Forelimb muscle (tissue), 1 donor: ENCODE measurements at regions not wholly inside any gene's neighbourhood (a gene's known extent, or its start where the extent isn't known, plus 50 kb on each side); places are given as distances from the start of the nearest gene placed in this dataset.
"Not testable (repeated sequence)": the region's sequence is repeated elsewhere in the genome, so short reads cannot be mapped to it uniquely, and the experiment has no call there.

Source experiments
- DNase-seq: peaks from one replicate; pipeline ENCODE4 v3.0.0-alpha.2; 2013; ENCODE audit warnings: low read depth

DNA sequence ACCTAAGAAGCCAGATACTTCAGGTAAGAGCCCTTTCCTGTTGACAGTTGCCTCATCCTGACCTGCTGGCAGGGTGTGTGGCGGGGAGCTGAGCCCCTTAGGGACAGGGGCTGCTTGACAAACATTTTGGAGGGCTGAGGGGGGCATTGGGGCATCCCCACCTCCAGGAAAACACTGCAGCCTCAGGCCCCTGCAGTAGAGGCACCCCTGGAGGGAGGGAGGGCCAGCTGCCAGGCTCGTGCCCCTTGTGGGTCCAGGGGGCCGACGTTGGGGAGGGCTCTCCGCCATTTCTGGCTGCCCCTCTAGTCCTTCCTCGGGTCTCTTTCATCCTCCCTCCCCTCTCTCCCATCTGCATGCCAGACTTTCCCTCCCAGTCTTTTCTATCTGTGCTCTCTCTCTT is 177.3 kb downstream of the RPS24 start:
- no peak for DNase-seq

DNA sequence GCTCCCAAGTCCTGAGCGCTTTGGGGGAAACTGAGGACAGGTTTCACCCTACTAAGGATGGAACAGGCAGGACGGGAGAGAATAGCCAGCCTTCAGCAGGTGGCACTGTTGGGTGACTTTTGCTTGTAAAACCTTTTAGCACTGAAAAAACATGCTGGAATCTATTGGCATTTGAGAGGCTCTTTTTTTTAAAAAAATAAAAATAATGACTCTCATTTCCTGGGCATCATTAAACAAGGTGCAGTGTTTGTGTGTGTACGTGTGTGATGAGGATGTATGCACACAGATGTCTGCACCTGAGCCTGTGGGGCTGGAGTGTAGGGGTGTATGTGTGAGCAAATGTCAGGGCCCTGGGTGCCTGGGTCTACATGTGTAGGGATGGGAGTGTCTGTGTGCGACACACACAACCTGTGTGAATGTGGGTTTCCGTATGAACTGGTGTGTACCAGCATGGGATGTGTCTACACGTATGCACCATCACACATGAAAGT is 177.9 kb downstream of the RPS24 start:
- no peak for DNase-seq

DNA sequence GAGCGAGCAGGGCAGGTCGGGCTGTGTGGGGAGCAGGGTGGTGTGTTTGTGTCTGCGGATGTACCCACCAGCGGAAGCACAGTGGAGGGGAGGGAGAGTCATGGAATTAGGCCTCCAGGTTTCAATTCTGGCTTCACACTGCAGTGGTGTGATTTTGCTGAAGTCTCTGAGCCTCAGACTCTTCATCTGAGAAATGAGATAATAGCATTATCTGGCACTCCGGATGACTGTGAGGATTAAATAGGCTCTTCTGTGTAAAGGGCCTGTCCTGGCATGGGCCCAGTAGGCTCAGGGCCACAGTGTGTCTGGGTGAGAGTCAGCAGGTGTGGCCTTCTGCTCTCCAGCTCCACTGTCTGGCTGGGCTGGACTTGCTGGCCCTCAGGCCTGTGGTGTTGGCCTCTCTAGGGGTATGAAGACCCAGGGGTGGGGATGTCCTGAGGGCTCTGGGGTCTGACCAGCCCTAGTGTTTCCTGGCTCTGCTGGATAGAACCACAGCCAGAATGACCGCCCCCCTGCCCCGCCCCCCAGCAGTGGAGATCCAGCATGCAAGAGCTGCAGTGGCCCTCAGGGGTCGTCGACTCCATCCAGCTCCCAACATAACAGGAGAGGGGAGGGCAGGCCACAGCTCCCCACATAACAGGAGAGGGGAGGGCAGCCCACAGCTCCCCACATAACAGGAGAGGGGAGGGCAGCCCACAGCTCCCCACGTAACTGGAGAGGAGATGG is 178.6 kb downstream of the RPS24 start:
- no peak for DNase-seq

DNA sequence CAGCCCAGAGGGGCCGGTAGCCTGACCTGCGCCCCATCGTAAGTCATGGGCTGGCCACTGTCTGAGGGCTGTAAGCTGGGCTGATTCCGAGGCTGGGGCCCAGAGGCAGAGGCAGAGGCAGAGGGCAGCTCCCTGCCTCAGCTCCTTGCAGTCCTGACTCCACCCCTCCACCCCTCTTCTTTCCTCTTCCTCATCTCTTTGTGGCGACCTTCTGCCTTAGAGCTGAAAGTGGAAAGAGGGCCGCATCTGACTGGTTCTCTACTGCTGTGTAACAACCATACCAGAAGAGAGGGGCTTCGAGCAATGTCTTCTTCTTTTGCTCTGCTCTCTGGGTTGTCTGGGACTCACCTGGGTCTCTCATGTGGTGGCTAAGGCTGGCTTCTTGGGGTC is 179.1 kb downstream of the RPS24 start:
- DNase-seq, result no peak

DNA sequence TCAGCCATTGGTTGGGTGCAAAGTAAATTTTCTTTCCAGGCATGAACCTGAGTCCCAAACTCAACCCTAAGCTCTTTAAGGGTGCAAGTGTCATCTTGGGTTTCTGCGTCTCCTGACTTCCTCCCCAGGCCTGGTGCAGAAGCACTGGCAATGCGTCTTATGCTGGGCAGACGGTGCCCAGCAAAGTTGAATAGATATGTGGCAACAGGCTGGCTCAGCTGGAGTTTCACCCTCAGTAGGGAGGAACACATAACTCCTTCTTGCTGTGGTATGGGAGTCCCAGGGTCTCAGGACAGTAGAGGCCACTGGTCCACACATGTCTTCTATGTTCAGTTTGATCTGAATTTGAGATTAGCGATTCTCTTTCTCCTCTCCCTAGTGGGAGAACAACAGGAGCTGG is 181.3 kb downstream of the RPS24 start:
- DNase-seq, result no peak

DNA sequence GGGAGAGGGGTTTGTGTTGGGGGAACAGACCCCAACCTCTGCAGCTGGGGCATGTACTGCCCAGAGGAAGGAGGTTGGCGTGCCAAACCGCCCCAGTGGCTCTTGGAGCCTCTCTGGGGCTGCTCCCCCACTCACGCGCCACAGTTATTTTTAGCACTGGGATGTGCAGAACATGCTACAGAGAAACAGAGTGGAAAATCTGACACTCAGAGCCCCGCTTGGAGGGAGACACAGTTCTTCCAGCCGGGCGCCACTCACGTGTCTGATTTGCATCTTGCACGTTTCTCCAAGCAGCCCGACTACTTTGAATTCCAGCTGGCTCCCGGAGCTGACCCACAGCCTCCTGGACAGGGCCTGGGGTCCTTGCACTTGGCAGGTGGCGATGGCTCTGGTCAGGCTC is 182.0 kb downstream of the RPS24 start:
- DNase-seq, result peak; percentile 93

DNA sequence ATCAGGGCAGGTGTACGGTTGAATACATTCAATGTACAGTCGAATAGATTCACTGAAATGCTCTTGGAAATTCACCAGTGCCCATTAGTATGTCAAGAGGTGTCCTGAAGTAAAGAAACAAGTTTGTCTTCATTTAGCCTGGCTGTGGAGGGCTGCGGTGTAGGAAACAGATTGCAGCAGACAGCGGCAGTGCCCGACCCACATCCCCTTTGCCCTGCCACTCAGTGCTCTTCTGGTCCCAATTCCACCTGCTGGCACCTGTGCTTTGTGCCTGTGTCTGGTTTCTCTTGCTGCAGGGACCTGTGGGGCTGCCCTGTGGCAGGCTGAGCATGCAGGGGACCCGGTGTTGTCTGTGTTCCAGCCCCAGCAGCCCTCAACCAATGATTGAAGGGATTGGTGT is 183.7 kb downstream of the RPS24 start:
- DNase-seq, result no peak

DNA sequence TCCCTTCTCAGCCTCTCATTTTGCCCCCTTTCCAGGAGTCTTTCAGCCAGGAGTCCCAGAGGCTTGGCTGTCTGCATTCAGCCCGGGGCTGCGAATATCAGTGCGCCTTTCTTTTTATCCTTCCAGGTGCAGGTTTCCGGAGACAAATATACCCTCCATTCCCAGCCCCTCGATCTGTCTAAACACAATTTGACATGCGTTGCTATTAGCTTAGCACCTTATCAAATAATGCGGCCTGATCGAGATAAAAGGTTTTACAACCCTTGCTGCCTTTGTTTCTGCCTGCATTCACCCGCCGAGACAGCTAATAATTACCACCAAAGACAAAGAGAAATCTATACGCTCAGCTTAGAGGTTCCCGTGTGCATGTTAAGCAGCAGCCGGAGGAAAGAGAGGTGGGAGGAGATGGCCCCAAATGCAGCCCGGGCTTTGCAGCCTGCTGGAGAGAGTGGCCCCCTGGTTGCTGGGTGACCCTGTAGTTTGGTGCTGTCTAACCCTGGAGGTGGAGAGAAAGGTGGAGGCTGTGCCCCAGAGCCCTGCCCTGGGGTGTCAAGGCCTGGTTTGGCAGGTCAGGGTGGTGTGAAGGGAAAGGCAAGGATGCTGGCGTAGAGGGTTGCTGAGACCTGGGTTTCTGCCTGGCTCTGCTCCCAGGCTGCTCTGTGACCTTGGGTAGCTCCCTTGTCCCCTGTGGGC is 185.3 kb downstream of the RPS24 start:
- DNase-seq, result no peak

DNA sequence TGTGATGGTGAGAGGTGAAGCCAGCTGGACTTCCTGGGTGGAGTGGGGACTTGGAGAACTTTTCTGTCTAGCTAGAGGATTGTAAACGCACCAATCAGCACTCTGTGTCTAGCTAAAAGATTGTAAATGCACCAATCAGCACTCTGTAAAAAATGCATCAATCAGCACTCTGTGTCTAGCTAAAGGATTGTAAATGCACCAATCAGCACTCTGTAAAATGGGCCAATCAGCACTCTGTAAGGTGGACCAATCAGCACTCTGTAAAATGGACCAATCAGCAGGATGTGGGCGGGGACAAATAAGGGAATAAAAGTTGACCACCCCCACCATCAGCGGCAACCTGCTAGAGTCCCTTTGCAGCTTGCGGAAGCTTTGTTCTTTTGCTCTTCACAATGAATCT is 185.9 kb downstream of the RPS24 start:
- DNase-seq, result not testable (repeated sequence)

DNA sequence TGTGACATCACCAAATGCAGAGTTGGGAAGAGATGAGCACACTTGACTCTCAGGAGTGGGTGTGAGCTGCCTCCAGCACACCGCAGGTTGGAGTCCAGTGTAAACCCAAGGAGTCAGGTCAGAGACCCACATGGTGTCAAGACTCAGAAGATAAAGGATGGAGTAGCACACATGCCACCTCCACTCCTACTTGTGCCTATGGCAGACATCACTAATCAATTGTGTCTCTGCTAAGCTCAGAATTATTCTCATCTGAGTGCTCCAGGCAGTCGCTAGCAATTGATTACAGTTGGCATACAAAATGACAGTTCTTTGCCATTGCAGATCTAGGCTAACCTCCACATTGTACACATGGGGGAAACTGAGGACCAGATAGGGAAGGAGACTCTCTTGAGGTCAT is 187.1 kb downstream of the RPS24 start:
- no peak for DNase-seq

DNA sequence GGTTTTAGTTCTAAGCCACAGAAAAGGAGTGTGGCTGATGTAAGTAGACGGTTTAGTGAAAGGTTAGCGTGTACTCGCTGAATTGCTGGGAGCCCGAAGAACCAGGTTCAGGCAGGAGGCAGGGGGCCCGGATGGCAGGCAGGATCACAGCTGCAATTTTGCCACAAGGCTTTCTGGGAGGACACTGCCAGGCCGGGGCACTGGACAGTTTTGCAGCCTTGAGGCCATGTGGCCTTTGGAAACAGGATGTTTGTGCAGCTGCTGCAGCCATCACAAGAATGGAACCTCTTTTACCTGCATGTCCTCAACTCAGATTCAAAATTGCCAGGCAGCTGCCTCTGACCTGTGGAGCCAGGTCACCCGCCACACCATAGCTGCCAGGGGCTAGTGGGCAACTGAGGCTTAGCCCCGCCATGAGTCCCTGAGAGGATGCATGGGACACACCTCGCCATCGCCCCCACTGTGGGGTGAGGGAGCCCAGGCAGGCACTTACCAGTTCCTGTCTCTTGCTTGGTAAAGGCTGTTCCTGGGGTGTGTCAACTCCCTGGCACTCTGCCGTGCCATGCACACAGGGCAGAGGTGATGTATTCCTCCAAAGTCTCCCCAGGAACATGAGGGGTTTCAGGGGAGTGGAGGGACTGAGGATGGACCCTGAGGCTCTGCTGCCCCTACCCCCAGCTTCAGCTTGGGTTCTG is 188.6 kb downstream of the RPS24 start:
- no peak for DNase-seq

DNA sequence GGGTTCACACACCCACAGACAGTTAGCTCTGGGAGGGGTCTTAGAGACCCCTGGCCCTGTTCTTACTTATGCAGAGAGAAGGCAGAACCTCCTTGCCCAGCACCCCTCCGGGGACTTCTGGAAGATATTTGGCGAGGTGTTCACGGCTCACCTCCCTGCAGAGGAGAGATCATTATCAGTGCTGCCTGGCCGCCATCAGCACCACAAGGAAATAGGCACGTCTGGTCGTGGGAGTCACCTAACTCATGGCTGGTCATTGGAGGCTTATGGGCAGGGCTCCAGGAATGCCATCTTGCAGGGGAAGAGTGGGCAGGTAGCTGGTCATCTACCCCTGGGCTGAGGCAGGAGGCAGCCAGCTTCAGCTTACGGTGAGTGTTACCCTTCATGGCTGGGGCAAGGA is 189.4 kb downstream of the RPS24 start:
- DNase-seq, result no peak

DNA sequence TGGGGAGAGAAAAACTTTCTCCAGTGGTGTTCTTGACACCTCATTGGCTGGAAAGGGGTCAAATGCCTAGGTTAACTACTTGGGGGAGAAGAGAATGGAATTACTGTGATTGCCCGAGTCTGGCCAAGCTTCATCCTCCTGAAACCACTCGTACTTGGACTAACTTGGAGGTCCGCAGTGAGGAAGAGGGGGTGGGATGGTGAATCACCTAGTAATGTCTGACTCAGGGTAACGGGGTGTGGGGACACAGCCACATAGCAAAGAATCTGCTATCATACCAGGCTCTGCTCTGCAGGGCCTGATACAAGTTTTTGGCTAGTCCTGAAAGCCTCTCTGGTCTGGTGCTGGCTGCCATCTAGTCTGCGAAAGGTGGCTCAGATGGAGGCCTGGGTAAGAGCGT is 190.9 kb downstream of the RPS24 start:
- DNase-seq, result no peak

DNA sequence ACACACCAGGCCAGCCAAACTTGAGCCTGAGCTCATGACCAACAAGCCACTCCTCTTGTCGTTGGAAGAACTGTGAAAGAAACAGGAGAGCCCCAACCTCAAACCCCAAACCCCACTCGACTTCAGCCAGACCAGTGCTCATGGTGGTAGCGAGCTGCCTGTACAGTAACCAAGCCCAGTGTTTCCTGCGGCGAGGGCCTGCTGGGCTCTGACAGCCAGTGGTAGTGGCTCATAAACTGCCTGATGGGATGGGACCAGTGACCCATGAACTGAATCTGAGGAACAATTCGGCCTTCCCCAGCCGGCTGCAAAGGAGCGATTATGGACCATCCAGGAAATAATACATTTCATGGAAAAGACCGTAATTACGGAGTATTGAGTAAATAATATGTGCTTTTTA is 191.9 kb downstream of the RPS24 start:
- DNase-seq, result no peak

DNA sequence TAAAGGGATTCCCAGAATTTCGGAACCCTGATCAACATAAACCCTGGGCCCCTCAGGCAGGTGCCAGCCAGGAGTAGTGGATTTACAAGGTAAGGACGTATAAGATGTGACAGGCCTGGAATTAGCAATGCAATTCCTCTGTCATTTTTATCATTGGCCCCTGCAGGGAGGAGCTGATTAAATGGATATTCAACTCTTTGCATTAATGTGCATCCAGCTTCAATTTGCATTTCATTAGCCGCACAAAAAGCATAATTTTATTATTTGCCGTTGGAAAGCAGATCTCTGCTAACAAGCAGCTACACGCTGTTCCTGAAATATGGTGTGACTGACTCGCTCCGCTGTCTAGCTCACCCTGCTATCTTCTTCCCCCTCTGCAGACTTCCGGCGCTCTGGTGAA is 195.8 kb downstream of the RPS24 start:
- no peak for DNase-seq

DNA sequence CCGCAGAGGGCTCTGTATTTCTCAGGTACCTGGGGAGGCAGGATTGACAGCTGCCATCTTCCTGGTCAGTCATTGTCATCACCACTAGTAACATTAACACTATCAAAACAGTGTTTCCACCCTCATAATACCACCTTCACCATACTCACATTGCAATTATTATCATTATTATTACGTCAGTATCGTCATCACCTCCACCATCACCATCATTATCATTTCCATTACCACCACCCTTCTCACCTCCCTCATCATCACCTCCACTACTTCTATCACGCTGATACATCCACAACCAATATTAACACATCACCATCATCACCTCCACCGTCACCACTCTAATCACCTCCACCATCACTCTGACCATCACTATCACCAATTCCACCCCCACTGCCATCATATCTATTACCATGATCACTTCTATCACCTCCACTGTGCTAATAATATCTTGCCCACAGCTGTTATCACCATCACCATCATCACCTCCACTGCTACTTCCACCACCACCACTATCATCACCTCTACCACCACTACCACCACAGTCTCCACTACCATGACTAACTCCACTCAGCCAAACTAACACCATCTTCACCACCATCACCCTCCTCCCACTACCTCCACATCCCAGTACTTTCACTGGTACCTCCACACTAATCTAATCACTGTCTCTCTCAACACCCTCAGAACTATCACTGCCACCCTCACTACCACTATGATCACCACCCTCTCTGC is 196.4 kb downstream of the RPS24 start:
- DNase-seq, result no peak

DNA sequence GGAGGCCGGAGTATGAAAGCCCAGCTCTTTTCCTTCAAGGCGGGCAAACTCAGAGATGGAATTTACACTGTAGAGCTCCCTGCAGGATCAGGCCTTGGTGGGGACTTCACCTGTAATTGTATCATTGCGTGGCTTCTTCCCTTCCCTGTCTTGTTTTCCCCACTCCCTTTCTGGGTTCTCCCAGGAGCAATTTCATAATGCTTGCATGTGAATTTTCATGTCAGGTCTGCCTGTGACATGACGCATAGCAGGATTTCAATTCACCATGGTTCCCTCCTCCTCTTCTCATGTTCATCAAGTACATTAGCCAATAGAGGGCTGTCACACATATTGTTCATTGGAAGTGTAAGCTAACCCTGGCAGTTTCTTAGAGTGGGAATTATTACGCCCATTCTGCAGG is 197.7 kb downstream of the RPS24 start:
- DNase-seq, result no peak

DNA sequence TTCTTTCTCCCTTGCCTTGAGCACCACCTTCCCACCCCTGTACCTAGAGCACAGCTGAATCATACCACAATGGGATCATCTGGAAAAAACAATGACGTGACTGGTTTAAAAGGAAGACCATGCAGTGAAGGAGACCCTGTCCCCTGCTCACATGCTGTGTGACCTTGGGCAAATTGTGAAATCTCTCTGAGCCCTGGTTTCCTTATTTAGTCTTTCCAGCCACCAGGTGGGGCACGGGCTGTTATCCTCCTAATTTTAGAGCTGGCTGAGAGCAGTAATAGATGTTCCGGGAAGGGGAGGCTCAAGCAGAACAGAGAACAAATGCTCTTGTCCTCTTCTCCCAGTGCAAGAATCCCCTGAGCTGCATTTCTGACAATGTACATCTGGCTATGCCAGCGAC is 198.3 kb downstream of the RPS24 start:
- DNase-seq, result no peak

DNA sequence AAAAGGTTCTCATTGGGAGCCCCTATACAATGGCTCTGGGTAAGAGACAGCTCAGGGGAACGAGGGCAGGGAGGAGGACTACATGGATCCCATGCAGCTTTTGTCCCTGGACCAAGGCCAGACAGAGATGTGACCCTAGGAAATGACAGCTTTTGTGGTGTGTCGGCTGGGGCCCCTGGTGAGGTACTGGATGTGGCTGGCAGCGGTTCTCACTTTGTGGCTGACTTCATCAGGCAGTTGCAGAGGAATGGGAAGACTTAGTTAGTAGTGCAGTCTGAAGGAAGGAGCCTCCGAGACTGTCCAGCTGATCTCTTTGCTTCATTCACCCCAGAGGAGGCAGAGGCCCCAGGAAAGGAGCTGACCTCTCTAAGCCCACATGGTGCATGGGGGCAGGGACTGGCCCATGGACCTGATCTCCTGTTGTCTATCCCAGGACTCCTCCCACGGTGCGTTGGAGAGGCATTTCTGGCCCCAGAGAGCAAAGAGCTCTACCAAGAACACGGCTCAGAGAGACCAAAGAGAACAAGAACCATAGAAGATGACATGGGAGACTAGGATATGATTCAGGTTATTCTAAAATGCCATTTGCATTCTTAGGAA is 202.9 kb downstream of the RPS24 start:
- DNase-seq, result no peak

DNA sequence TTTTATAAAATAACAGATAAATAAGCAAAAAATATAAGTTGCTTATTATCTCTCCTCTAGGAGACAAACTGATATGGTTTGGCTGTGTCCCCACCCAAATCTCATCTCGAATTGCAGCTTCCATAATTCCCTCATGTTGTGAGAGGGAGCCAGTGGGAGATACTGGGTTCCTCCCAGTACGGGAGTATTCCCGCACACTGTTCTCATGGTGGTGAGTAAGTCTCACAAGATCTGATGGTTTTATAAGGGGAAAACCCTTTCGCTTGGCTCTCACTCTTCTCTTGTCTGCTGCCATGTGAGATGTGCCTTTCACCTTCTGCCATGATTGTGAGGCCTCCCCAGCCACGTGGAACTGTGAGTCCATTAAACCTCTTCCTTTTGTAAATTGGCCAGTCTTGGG is 204.3 kb downstream of the RPS24 start:
- not testable (repeated sequence) for DNase-seq

DNA sequence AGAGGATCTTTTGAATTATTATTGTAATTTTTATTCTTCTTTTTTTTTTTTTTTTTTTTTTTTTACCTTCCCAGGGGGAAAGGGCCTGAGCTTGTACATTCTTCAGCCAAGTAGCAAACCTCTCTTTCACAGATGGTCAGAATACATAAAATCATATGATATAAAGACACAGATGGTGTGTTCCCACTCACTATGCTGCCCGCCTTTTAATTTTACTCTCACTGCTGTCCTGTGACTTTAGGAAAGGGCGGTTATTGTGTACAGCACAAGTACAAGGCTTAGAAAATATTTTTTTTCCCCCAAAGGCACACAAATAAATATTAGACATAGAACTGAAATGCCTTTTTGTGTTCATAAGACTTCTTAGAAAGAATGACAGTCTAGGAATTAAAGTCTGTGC is 213.6 kb downstream of the RPS24 start:
- no peak for DNase-seq

DNA sequence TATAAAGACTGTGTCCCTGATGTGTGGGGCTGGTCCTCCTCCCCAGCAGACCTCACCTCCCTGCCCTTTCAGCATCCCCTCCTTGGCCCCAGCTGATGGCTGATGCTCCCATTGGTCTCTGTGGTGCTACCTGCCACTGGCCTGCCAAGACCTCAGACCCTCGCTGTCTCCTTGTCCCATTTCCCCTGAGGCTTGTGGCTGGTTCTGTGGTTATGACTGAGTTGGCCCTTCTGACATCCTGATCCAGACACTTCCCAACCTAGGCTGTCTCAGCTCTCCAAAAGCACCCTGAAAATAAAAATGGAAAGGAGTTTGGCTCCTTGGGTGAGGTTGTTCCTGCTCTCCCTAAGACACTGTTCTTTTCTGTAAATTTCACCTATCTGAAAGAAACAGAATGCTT is 214.2 kb downstream of the RPS24 start:
- DNase-seq, result no peak
